SK-N-SH (cell line): ENCODE measurements at regions not wholly inside any gene's neighbourhood (a gene's known extent, or its start where the extent isn't known, plus 50 kb on each side); places are given as distances from the start of the nearest gene placed in this dataset.

Experiments
- CTCF ChIA-PET: fragments of 300-600, 350-600 bp; formaldehyde crosslinking; extraction: SDS; loops from one replicate; lab custom pipeline; 2021; lab: Yijun Ruan, JAX
- POLR2A ChIA-PET: fragments of 350-600 bp; sonication (Branson Sonifier 250); formaldehyde crosslinking; extraction: SDS; loops from one replicate; lab custom pipeline; 2020; ENCODE audit warnings: antibody characterized with exemption, inconsistent platforms; lab: Yijun Ruan, JAX
- DNase-seq: peaks from one replicate; pipeline ENCODE4 v3.0.0; 2012
- H2AFZ ChIP-seq: fragments of 200-600 bp; sonication (generic); 2 replicates; pipeline ENCODE4 v1.8.1; 2016; ENCODE audit warnings: antibody characterized with exemption, mild to moderate bottlenecking, low read depth
- H3F3A ChIP-seq: fragments of 200-600 bp; sonication (generic); replicated peaks from 2 replicates; pipeline ENCODE3; 2016; ENCODE audit warnings: antibody characterized with exemption, mild to moderate bottlenecking; ENCODE audit not compliant: insufficient read depth
- H3K27ac ChIP-seq, 2 experiments: fragments of 200-500 bp in 1 of 2; fragments of 200-600 bp in 1 of 2; sonication (Bioruptor generic) in 1 of 2; sonication (generic), shearing (Covaris generic) in 1 of 2; 2 replicates each; pipeline versions ENCODE4 v1.5.1 to v1.6.1; 2014 to 2016; ENCODE audit warnings: low read depth in 2 of 2, inconsistent platforms in 1 of 2, low read length in 1 of 2, mild to moderate bottlenecking in 1 of 2, mixed read lengths in 1 of 2
- H3K27me3 ChIP-seq: fragments of 200-600 bp; sonication (generic), shearing (Covaris generic); 2 replicates; pipeline ENCODE4 v1.6.1; 2016; ENCODE audit warnings: mixed run types; ENCODE audit not compliant: insufficient read depth
- H3K36me3 ChIP-seq, 2 experiments: fragments of 200-500 bp in 1 of 2; fragments of 200-600 bp in 1 of 2; sonication (Bioruptor generic) in 1 of 2; sonication (generic) in 1 of 2; replicated peaks in 1 of 2; 2 replicates each; pipeline versions ENCODE3 to v1.5.1; 2014 to 2016; ENCODE audit warnings: low read length in 1 of 2, mild to moderate bottlenecking in 1 of 2; ENCODE audit not compliant: insufficient read depth in 2 of 2, control insufficient read depth in 1 of 2
- H3K4me1 ChIP-seq, 2 experiments: fragments of 200-500 bp in 1 of 2; fragments of 200-600 bp in 1 of 2; sonication (Bioruptor generic) in 1 of 2; sonication (generic), shearing (Covaris generic) in 1 of 2; 2 replicates each; pipeline versions ENCODE4 v1.5.1 to v1.6.1; 2014 to 2016; ENCODE audit warnings: low read depth in 1 of 2, low read length in 1 of 2, mixed run types in 1 of 2; ENCODE audit not compliant: insufficient read depth in 2 of 2, control insufficient read depth in 1 of 2
- H3K4me2 ChIP-seq: fragments of 200-600 bp; sonication (generic), shearing (Covaris generic); 2 replicates; pipeline ENCODE4 v1.6.1; 2017; ENCODE audit warnings: mixed run types
- H3K4me3 ChIP-seq, 2 experiments: fragments of 200-500 bp in 1 of 2; fragments of 200-600 bp in 1 of 2; sonication (Bioruptor generic) in 1 of 2; sonication (generic), shearing (Covaris generic) in 1 of 2; 2 replicates each; pipeline versions ENCODE4 v1.5.1 to v1.8.1; 2014 to 2016; ENCODE audit warnings: low read depth in 2 of 2, inconsistent platforms in 1 of 2, low read length in 1 of 2, mild to moderate bottlenecking in 1 of 2, mixed read lengths in 1 of 2, moderate library complexity in 1 of 2
- H3K79me2 ChIP-seq: fragments of 200-600 bp; sonication (generic); 2 replicates; pipeline ENCODE4 v1.8.1; 2017; ENCODE audit warnings: mild to moderate bottlenecking; ENCODE audit not compliant: insufficient read depth
- H3K9ac ChIP-seq: fragments of 200-600 bp; sonication (generic); 2 replicates; pipeline ENCODE4 v1.6.1; 2017; ENCODE audit warnings: mixed run types
- H3K9me2 ChIP-seq: fragments of 200-600 bp; sonication (generic); 2 replicates; pipeline ENCODE4 v1.6.1; 2017; ENCODE audit warnings: mixed run types
- H3K9me3 ChIP-seq: fragments of 200-600 bp; sonication (generic); 2 replicates; pipeline ENCODE4 v1.6.1; 2017; ENCODE audit warnings: mixed run types, mild to moderate bottlenecking, moderate library complexity
- H4K20me1 ChIP-seq: fragments of 200-600 bp; sonication (generic); 2 replicates; pipeline ENCODE4 v1.6.1; 2017; ENCODE audit warnings: mild to moderate bottlenecking, mixed run types; ENCODE audit not compliant: insufficient read depth
- FOSL2 ChIP-seq: IDR thresholded peaks from 2 replicates; pipeline ENCODE4 v1.4.0; 2012; ENCODE audit warnings: low read depth, mild to moderate bottlenecking, moderate library complexity, borderline replicate concordance
- FOXM1 ChIP-seq: IDR thresholded peaks from 2 replicates; pipeline ENCODE4 v1.4.0; 2012; ENCODE audit warnings: low read depth, mild to moderate bottlenecking
- JUND ChIP-seq: IDR thresholded peaks from 2 replicates; pipeline ENCODE4 v1.4.0; 2012
- MEF2A ChIP-seq: IDR thresholded peaks from 2 replicates; pipeline ENCODE4 v1.4.0; 2012; ENCODE audit warnings: low read depth, borderline replicate concordance
- NFIC ChIP-seq: IDR thresholded peaks from 2 replicates; pipeline ENCODE4 v1.4.0; 2012; ENCODE audit warnings: borderline replicate concordance
- RAD21 ChIP-seq: IDR thresholded peaks from 2 replicates; pipeline ENCODE4 v1.6.1; 2012; ENCODE audit warnings: mild to moderate bottlenecking, low read length
- RFX5 ChIP-seq: IDR thresholded peaks from 2 replicates; pipeline ENCODE4 v1.6.1; 2012; ENCODE audit warnings: mild to moderate bottlenecking, improper control_type of control experiment, low read length
- SIN3A ChIP-seq: IDR thresholded peaks from 2 replicates; pipeline ENCODE4 v1.6.1; 2012; ENCODE audit warnings: low read depth, mild to moderate bottlenecking, low read length, moderate library complexity, borderline replicate concordance
- TAF1 ChIP-seq: IDR thresholded peaks from 2 replicates; pipeline ENCODE4 v1.6.1; 2012; ENCODE audit warnings: low read depth, mild to moderate bottlenecking, low read length, moderate library complexity, borderline replicate concordance
- TEAD4 ChIP-seq: IDR thresholded peaks from 2 replicates; pipeline ENCODE4 v1.4.0; 2012; ENCODE audit warnings: mild to moderate bottlenecking, borderline replicate concordance; ENCODE audit not compliant: insufficient read depth
- WGBS: methylation state at CpG from one replicate; pipeline ENCODE4 v1.1.6; 2017; ENCODE audit warnings: low lambda C conversion rate; 5-methylcytosine and 5-hydroxymethylcytosine counted together
- TF ChIP-seq, protein P1 (sequence below): IDR thresholded peaks from 2 replicates; pipeline ENCODE4 v1.6.1; 2012; ENCODE audit warnings: mild to moderate bottlenecking, low read depth, low read length, moderate library complexity
- TF ChIP-seq, protein P2 (sequence below): IDR thresholded peaks from 2 replicates; pipeline ENCODE4 v1.4.0; 2012; ENCODE audit warnings: low read depth, borderline replicate concordance
- TF ChIP-seq, protein P3 (sequence below): IDR thresholded peaks from 2 replicates; pipeline ENCODE4 v1.4.0; 2012; ENCODE audit warnings: low read depth, borderline replicate concordance

DNA sequence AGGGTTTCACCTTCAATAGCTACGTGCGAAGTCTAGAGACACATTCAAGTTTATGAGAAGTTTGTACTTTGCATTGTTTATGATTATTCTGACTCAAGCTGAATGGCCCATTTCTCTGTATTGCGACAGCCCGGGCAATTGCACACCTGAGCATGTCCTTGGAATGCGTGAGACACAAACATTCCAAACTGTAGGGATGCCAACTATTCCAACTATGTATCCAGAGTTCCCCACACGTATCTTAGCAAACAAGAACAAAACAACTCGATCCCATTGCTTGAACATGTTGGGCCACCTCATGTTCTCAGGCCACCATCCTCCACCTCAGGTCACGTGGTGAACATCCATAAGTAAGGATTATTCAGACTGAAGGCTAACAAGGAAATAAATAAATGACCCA is 51.4 kb upstream of the EGFR start (continued):
- TF ChIP-seq, protein P1, sequence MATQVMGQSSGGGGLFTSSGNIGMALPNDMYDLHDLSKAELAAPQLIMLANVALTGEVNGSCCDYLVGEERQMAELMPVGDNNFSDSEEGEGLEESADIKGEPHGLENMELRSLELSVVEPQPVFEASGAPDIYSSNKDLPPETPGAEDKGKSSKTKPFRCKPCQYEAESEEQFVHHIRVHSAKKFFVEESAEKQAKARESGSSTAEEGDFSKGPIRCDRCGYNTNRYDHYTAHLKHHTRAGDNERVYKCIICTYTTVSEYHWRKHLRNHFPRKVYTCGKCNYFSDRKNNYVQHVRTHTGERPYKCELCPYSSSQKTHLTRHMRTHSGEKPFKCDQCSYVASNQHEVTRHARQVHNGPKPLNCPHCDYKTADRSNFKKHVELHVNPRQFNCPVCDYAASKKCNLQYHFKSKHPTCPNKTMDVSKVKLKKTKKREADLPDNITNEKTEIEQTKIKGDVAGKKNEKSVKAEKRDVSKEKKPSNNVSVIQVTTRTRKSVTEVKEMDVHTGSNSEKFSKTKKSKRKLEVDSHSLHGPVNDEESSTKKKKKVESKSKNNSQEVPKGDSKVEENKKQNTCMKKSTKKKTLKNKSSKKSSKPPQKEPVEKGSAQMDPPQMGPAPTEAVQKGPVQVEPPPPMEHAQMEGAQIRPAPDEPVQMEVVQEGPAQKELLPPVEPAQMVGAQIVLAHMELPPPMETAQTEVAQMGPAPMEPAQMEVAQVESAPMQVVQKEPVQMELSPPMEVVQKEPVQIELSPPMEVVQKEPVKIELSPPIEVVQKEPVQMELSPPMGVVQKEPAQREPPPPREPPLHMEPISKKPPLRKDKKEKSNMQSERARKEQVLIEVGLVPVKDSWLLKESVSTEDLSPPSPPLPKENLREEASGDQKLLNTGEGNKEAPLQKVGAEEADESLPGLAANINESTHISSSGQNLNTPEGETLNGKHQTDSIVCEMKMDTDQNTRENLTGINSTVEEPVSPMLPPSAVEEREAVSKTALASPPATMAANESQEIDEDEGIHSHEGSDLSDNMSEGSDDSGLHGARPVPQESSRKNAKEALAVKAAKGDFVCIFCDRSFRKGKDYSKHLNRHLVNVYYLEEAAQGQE: no peak
- no peak for TF ChIP-seq FOSL2
- no peak for TF ChIP-seq MEF2A
- TF ChIP-seq FOXM1: no peak
- no peak for TF ChIP-seq JUND
- TF ChIP-seq, all 33 proteins: peak for 0

DNA sequence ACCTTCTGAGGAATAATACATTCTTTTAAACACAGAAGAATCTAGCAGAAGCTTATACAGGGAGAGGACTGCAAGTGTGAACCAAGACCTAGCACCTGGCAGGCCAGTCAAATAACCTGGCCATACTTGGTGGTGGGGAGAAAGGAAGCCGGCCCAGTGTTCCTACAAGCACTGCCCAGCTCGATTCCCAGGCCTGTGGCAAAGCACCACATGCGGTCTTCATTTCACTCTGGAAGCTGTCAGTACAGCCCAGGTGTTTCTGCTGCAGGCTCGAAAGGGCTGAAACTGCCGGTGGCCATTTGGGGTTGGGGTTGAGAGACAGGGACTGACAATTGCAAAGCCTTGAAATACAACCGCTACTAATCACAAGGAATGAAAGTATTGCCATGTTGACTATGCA is 50.8 kb upstream of the EGFR start:
- H3K27ac ChIP-seq: no peak overlapping the region
- H3K4me3 ChIP-seq: no peak overlapping the region
- H3F3A ChIP-seq: peaks cover 6% of the 10 kb centered on the region
- ChIA-PET POLR2A (no interaction called here), CTCF (no interaction called here)
- TF ChIP-seq, protein P2, sequence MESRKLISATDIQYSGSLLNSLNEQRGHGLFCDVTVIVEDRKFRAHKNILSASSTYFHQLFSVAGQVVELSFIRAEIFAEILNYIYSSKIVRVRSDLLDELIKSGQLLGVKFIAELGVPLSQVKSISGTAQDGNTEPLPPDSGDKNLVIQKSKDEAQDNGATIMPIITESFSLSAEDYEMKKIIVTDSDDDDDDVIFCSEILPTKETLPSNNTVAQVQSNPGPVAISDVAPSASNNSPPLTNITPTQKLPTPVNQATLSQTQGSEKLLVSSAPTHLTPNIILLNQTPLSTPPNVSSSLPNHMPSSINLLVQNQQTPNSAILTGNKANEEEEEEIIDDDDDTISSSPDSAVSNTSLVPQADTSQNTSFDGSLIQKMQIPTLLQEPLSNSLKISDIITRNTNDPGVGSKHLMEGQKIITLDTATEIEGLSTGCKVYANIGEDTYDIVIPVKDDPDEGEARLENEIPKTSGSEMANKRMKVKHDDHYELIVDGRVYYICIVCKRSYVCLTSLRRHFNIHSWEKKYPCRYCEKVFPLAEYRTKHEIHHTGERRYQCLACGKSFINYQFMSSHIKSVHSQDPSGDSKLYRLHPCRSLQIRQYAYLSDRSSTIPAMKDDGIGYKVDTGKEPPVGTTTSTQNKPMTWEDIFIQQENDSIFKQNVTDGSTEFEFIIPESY: no peak
- no peak for TF ChIP-seq RAD21
- no peak for TF ChIP-seq TAF1
- TF ChIP-seq, protein P1: no peak
- no peak for TF ChIP-seq NFIC
- no peak for TF ChIP-seq MEF2A
- TF ChIP-seq, protein P3, sequence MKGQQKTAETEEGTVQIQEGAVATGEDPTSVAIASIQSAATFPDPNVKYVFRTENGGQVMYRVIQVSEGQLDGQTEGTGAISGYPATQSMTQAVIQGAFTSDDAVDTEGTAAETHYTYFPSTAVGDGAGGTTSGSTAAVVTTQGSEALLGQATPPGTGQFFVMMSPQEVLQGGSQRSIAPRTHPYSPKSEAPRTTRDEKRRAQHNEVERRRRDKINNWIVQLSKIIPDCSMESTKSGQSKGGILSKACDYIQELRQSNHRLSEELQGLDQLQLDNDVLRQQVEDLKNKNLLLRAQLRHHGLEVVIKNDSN: no peak
- TF ChIP-seq RFX5: no peak
- no peak for TF ChIP-seq TEAD4
- no peak for TF ChIP-seq SIN3A
- no peak for TF ChIP-seq FOSL2
- no peak for TF ChIP-seq JUND
- H3K9ac ChIP-seq: no peak overlapping the region
- WGBS: 68% methylated on average over 6 of the region's 6 CpGs
- peaks cover 16% of the 10 kb centered on the region for H3K9me3 ChIP-seq
- H3K4me2 ChIP-seq: no peak overlapping the region
- no peak for DNase-seq
- no peaks in the 10 kb centered on the region for H4K20me1 ChIP-seq
- no peaks in the 10 kb centered on the region for H3K79me2 ChIP-seq
- H3K9me2 ChIP-seq: no peaks in the 10 kb centered on the region
- H3K4me1 ChIP-seq: peaks cover 0 to 3% of the 10 kb centered on the region in 2 experiments; a peak in 2 of 4 replicates
- peaks cover 0 to 4% of the 10 kb centered on the region in 2 experiments for H3K36me3 ChIP-seq
- H3K27me3 ChIP-seq: no peaks in the 10 kb centered on the region
- no peak overlapping the region for H2AFZ ChIP-seq
